ENCODE measurements at regions not wholly inside any gene's neighbourhood (a gene's known extent, or its start where the extent isn't known, plus 50 kb on each side); places are given as distances from the start of the nearest gene placed in this dataset.

- no peaks in the 10 kb centered on the region for H3K4me1 ChIP-seq
These were observed 1027.0 kb upstream of the ADGRL3 start for GRCh38 chr4:60173103-60173502.

GRCh38 chr4:60173718-60174117, 1026.4 kb upstream of the ADGRL3 start:
- no peak for DNase-seq
- TF ChIP-seq POLR2A (IDR thresholded peaks at IDR 0.05) (no peak), CTCF (IDR thresholded peaks at IDR 0.05) (no peak)
- H3K36me3 ChIP-seq, result no peaks in the 10 kb centered on the region

More at GRCh38 chr4:60173103-60173502, 1027.0 kb upstream of the ADGRL3 start:
- H3K27me3 ChIP-seq, result no peaks in the 10 kb centered on the region
- ATAC-seq (no peak), DNase-seq (no peak)
- peaks cover 0 to 5% (median 0%) of the 10 kb centered on the region in 12 donors for H3K9me3 ChIP-seq
- no peak overlapping the region for H3K4me3 ChIP-seq
- H3K36me3 ChIP-seq, result no peaks in the 10 kb centered on the region
- TF ChIP-seq POLR2A (IDR thresholded peaks at IDR 0.05) (no peak), CTCF (IDR thresholded peaks at IDR 0.05) (no peak)
- H3K27ac ChIP-seq, result no peak overlapping the region
- intact Hi-C loops (cut with DNase I), result no loop called here

GRCh38 chr4:60175241-60175640, 1024.9 kb upstream of the ADGRL3 start:
- no peaks in the 10 kb centered on the region for H3K27me3 ChIP-seq
- intact Hi-C loops (cut with DNase I), result no loop called here
- 48 to 82% (median 72%) methylated on average over 1 of the region's 1 CpG for WGBS, 4 donors

More at GRCh38 chr4:60173718-60174117, 1026.4 kb upstream of the ADGRL3 start:
- intact Hi-C loops (cut with DNase I), result no loop called here
- ATAC-seq, result no peak
- Histone ChIP-seq H3K4me3 (no peak overlapping the region), H3K4me1 (no peaks in the 10 kb centered on the region), H3K9me3 (peaks cover 0 to 5% (median 0%) of the 10 kb centered on the region in 12 donors), H3K27ac (no peak overlapping the region), H3K27me3 (no peaks in the 10 kb centered on the region)
- WGBS, 4 donors, result 84 to 89% (median 86%) methylated on average over 5 of the region's 5 CpGs

DNA sequence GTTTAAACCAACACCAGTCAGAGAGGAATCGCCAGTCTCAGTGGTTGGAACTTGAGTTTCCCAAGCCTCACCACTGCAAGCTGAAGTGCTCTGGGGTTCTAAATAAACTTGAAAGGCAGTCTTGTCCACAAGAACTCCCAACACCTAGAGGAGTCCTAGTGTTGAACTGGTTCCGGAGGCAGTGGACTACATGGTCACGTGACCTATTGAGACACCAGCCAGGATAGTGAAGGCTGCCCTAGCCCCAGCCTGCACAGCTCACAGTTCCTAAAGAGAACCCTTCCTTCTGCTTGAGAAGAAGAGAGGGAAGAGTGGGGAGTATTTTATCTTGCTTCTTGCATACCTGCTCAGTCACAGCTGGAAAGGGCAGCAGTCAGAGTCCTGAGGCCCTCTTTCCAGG, 1012.7 kb upstream of the ADGRL3 start:
- WGBS, 4 donors, result 94 to 100% (median 97%) methylated on average over 2 to 3 of the region's 3 CpGs
- no peak overlapping the region for H3K4me3 ChIP-seq
- DNase-seq, result no peak
- H3K27me3 ChIP-seq, result no peaks in the 10 kb centered on the region
- H3K9me3 ChIP-seq, result peaks cover 0 to 16% (median 0%) of the 10 kb centered on the region in 12 donors
- intact Hi-C loops (cut with DNase I), result no loop called here
- H3K4me1 ChIP-seq, result no peaks in the 10 kb centered on the region
- H3K27ac ChIP-seq, result no peak overlapping the region
- TF ChIP-seq POLR2A (IDR thresholded peaks at IDR 0.05) (no peak), CTCF (IDR thresholded peaks at IDR 0.05) (no peak)
- no peaks in the 10 kb centered on the region for H3K36me3 ChIP-seq
- no peak for ATAC-seq

More at GRCh38 chr4:60175241-60175640, 1024.9 kb upstream of the ADGRL3 start:
- Histone ChIP-seq H3K4me3 (no peak overlapping the region), H3K4me1 (no peaks in the 10 kb centered on the region), H3K36me3 (no peaks in the 10 kb centered on the region), H3K27ac (no peak overlapping the region), H3K9me3 (peaks cover 0 to 5% (median 0%) of the 10 kb centered on the region in 12 donors)
- TF ChIP-seq POLR2A (IDR thresholded peaks at IDR 0.05) (no peak), CTCF (IDR thresholded peaks at IDR 0.05) (no peak)
- ATAC-seq (no peak), DNase-seq (no peak)

Measured in heart left ventricle (tissue), 16 donors.